HT-29 (cell line): ENCODE measurements at regions not wholly inside any gene's neighbourhood (a gene's known extent, or its start where the extent isn't known, plus 50 kb on each side); places are given as distances from the start of the nearest gene placed in this dataset.

Experiments used
- DNase-seq: peaks from one replicate; pipeline ENCODE4 v3.0.0-alpha.2; 2015; ENCODE audit warnings: low spot score

- DNase-seq: no peak
These were observed 119.6 kb upstream of the DIO3 start for GRCh38 chr14:101441710-101442109.

DNA sequence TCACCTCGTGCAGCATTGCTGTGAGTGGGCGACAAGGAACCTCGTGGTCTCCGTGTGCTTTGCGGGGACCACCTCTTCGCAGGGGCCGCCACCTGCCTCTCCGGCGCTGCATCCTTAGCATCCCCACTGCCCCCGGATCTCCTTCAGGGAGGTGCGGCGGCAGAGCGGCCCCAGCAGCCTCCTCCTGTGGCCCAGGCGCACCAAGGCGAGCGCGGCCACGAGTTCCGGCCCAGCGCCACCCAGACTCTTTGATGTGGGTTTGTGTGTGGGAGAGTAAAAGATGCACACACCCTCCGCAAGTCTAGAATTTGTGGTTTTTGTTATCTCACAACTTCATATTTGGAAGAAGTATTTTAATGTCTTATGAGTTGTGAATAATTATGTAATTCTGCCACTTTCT lies 118.8 kb upstream of the DIO3 start:
- peak; percentile 51 for DNase-seq

- DNase-seq: peak; percentile 6
These were observed 117.2 kb upstream of the DIO3 start for GRCh38 chr14:101444116-101444515.

DNA sequence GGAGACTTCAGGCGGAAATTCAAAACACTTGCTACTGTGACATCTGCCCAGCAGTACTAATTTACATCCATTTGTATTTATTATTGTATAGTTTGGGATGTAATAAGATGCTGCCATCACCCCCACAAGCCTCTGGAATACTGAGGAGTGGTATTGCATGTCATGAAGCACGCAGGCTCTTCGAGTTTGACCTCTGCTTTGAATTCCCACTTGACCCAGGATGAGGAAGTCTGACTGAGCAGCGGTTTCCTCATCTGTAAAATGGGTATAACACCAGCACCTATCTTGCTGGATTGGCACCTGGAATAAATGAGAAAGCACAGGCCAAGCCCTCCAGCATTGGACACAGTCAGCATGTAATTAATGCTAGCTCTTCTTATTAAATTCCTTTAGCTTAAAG lies 116.0 kb upstream of the DIO3 start:
- DNase-seq: no peak

GRCh38 chr14:101446387-101446969 lies 114.8 kb upstream of the DIO3 start:
- no peak for DNase-seq

GRCh38 chr14:101449114-101449513 lies 112.2 kb upstream of the DIO3 start:
- no peak for DNase-seq

- DNase-seq: no peak
These were observed 110.1 kb upstream of the DIO3 start for GRCh38 chr14:101451166-101451565.

- no peak for DNase-seq
These were observed 108.1 kb upstream of the DIO3 start for GRCh38 chr14:101453225-101453624.

DNA sequence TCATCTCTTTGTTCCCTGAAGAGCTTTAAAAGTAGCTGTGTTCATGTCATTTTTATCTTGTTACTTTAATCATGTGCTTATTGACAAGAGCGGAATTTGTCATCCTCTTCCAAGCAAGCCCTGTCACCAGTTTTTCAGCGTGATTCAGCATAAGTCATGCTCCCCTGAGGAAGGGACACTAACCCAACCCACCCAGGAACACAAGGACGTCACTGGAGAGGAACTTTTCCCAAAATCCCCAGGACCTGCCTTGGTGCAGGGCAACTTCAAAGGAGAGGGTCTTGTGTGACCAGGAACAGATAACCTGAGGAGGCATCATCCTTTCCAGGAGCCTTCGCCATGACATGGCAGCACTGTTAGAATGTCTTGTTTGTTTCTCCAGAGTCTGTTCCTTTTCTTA lies 107.1 kb upstream of the DIO3 start:
- no peak for DNase-seq

DNA sequence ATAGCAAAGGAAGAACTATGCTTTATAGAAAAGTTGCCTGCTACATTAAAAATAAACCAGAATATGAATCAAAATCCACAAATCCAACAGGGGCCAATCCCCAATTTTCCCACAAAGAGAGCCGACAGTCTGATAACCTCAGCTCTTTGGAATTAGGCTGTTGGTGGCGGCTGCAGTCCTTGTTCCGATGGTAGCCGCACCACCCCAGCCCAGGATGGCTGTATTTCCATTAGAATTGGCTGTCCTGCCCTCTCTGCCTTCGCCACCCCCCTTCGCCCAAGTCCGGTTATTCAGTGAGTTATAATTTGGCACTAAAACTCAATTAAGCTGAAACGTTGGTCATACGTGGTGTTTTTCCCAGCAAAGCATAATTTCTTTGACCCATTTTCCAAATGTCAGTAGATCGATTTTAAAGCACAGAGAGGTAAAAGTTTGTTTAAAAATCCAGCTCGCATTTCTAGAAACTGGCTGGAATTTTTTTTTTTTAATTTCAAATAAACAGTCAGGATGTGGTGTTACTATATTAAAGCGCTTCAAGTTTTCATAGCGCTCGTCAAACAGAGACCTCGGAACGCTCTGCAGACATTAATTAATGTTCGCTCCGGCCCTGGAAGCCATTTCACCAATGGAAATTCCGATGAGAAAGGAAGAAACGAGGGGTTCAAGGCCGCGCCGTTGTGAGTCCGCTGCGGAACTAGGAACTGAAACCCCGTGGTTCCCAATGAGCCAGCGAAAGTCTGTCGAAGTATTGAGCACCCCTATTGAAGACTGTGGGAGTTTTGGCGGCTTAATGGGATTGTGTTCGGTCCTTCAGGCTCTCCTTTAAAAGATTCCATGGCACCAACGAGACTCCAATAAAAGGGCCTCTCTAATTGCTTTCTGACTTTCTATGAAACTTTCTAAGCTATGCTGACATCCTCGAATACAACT lies 104.8 kb upstream of the DIO3 start:
- DNase-seq: no peak

DNA sequence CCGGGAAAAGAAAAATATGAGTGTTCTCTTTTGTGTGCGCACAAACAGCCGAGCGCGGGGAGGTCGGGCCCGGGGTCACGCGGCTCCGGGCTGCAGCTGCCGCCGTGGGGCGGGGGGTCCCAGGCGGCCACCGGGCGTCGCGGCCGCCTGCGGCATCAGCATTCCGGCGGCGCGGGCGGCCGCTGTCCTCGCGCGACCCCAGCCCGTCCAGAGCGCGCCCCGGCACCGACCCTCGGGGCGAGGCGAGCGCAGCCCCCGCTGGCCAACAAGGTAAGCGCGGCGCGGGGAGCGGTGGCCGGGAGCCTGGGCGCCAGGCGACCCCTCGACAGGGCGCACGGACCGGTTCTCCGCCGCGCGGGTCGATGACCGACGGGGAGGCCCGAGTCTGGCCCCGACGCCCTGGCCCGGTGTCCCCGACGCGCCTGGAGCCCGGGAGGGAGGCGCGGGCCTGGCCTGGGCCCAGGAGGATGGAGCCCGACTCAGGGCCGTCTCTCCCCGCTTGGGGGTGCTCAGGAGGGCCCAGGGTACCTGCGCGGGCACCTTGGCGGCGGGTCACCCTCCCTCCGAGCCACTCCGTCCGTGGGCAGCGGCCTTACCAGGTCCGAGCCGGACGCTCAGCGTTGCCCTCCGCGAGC lies 103.9 kb upstream of the DIO3 start:
- DNase-seq: no peak

GRCh38 chr14:101457936-101458740 lies 103.2 kb upstream of the DIO3 start:
- DNase-seq: no peak

GRCh38 chr14:101458741-101459550 lies 102.3 kb upstream of the DIO3 start:
- DNase-seq: no peak

DNA sequence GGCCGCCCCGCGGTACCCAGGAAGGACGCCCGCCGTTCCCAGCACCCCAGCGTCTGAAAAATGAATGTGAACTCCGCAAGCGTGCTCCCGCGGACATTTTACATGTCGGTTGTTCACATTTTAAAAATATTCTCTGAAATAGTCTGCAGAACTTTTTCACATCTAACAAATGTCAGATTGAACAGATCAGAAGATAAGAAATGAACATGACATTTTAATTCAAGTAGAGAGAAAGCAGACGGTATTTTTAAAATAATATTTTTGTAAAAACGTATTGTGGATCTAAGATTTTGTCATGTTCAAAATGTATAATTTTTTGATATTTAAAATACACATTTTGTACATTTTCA lies 101.8 kb upstream of the DIO3 start:
- no peak for DNase-seq

GRCh38 chr14:101460521-101460920 lies 100.8 kb upstream of the DIO3 start:
- peak; percentile 20 for DNase-seq

- DNase-seq: no peak
These were observed 100.1 kb upstream of the DIO3 start for GRCh38 chr14:101460986-101461750.

- DNase-seq: no peak
These were observed 99.4 kb upstream of the DIO3 start for GRCh38 chr14:101461891-101462290.

DNA sequence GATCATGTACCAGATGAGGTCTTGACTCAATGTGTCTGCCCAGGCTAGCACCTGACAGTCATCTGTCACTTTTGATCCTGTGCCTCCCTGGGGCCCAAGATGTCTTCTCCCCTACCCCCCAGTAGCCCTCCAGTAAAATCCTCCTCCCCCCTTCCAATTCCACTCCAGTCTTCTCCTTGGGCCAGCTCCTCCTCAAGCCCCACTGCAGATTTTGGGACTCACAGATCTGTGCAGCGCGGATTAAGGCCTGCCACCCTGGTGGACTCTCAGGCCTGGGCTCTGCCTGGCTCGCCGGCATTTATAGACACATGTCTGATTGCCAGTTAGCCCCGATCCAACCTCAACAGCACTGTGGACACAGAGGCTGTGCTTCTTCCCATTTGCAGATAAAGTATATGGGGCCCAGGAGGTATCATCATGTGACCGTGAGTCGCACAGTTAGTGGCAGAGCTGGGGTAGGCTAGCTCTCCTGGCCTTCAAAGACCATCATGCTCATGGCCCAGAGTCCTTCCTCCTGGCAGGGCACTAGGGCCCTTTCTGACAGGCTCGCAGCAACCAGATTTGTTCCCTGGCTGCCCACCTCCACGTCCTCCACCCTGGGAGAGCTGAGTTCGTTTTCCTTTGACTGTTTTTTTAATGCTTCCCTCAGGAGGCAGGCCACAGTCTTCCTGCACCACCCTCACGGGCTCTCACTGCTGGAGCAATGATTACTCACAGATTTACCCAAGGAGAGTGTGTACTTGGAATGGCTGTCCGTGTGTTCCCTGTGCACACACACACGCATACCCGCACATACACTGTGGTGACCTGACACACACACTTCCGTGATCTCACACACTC lies 98.3 kb upstream of the DIO3 start:
- peak; percentile 16 for DNase-seq

DNA sequence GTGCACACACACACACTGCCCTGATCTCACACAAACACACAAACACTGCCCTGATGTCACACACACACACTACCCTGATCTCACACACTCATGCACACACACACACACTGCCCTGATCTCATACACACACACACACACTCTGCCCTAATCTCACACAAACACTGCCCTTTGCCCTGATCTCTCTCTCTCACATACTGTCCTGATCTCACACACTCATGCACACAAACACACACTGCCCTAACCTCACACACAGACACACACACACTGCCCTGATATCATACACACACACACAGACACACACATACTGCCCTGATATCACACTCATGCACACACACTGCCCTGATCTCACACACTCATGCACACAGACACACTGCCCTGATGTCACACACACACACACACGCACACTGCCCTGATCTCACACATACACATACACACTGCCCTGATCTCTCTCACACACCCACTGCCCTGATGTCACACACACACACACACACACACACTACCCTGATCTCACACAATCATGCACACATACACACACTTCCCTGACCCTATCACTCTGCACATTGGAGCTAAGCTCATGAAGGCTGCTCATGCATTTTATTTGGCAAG lies 97.6 kb upstream of the DIO3 start:
- no peak for DNase-seq
